IMR-90 (cell line): ENCODE measurements at regions not wholly inside any gene's neighbourhood (a gene's known extent, or its start where the extent isn't known, plus 50 kb on each side); places are given as distances from the start of the nearest gene placed in this dataset.

Source experiments
- ATAC-seq: fragments of 200-7000 bp; cut with Tn5 transposase; 2 replicates; pipeline ENCODE4 v1.9.1; 2020; ENCODE audit warnings: low read depth, mild to moderate bottlenecking, moderate library complexity
- BruUV-seq: library from RNA; stranded (reverse); fragments of 400-500 nt; replicated peaks from 2 replicates; lab custom pipeline; 2021; lab: Mats Ljungman, UMichigan
- CTCF ChIA-PET: fragments of 300-600 bp; formaldehyde crosslinking; extraction: SDS; loops from one replicate; lab custom pipeline; 2021; ENCODE audit warnings: antibody characterized with exemption; lab: Yijun Ruan, JAX
- POLR2A ChIA-PET: fragments of 300-600 bp; sonication (Branson Sonifier 250); formaldehyde crosslinking; loops from one replicate; lab custom pipeline; 2022; ENCODE audit warnings: antibody characterized with exemption; ENCODE audit not compliant: unreplicated experiment; lab: Charles Lee
- DNase-seq: peaks from one replicate; pipeline ENCODE4 v3.0.0; 2013
- H2AFZ ChIP-seq: replicated peaks from 2 replicates; pipeline ENCODE3; 2013; ENCODE audit warnings: low read length, mild to moderate bottlenecking; ENCODE audit not compliant: poor library complexity
- H2AK5ac ChIP-seq: 2 replicates; pipeline ENCODE4 v1.6.1; 2013; ENCODE audit warnings: low read depth, low read length, inconsistent platforms
- H2AK9ac ChIP-seq: replicated peaks from 2 replicates; pipeline ENCODE3; 2013; ENCODE audit warnings: mild to moderate bottlenecking, low read depth, low read length, moderate library complexity; ENCODE audit not compliant: poor library complexity
- H2BK120ac ChIP-seq: 2 replicates; pipeline ENCODE4 v1.6.1; 2013; ENCODE audit warnings: low read depth, low read length, inconsistent platforms
- H2BK15ac ChIP-seq: 3 replicates; pipeline ENCODE4 v1.6.1; 2013; ENCODE audit warnings: low read depth, low read length, inconsistent platforms
- H2BK20ac ChIP-seq: 2 replicates; pipeline ENCODE4 v1.6.1; 2013; ENCODE audit warnings: low read depth, mild to moderate bottlenecking, inconsistent platforms, low read length, moderate library complexity
- H2BK5ac ChIP-seq: 2 replicates; pipeline ENCODE4 v1.6.1; 2013; ENCODE audit warnings: mild to moderate bottlenecking, low read depth, low read length, inconsistent platforms; ENCODE audit not compliant: poor library complexity, severe bottlenecking
- H3K14ac ChIP-seq: replicated peaks from 2 replicates; pipeline ENCODE4 v1.6.1; 2013; ENCODE audit warnings: low read depth, low read length, inconsistent platforms
- H3K18ac ChIP-seq: 2 replicates; pipeline ENCODE4 v1.6.1; 2013; ENCODE audit warnings: low read depth, low read length, control low read depth
- H3K23ac ChIP-seq: 2 replicates; pipeline ENCODE4 v1.6.1; 2013; ENCODE audit warnings: low read depth, low read length, inconsistent platforms
- H3K27ac ChIP-seq: 2 replicates; pipeline ENCODE4 v1.5.1; 2013; ENCODE audit warnings: mild to moderate bottlenecking, control low read depth, low read length; ENCODE audit not compliant: insufficient read depth
- H3K27me3 ChIP-seq: 2 replicates; pipeline ENCODE4 v1.6.1; 2013; ENCODE audit warnings: low read length; ENCODE audit not compliant: control insufficient read depth, insufficient read depth
- H3K36me3 ChIP-seq: 2 replicates; pipeline ENCODE4 v1.6.1; 2013; ENCODE audit warnings: low read length, mixed read lengths; ENCODE audit not compliant: control insufficient read depth, insufficient read depth
- H3K4ac ChIP-seq: 2 replicates; pipeline ENCODE4 v1.6.1; 2013; ENCODE audit warnings: low read depth, low read length, inconsistent platforms
- H3K4me1 ChIP-seq: 2 replicates; pipeline ENCODE4 v1.6.1; 2013; ENCODE audit warnings: low read length, mixed read lengths; ENCODE audit not compliant: control insufficient read depth, insufficient read depth
- H3K4me2 ChIP-seq: 2 replicates; pipeline ENCODE4 v1.6.1; 2013; ENCODE audit warnings: low read depth, mild to moderate bottlenecking, control low read depth, low read length, moderate library complexity
- H3K4me3 ChIP-seq: 2 replicates; pipeline ENCODE4 v1.5.1; 2013; ENCODE audit warnings: low read depth, mild to moderate bottlenecking, control low read depth, low read length, moderate library complexity; ENCODE audit not compliant: insufficient read depth
- H3K56ac ChIP-seq: 2 replicates; pipeline ENCODE4 v1.6.1; 2013; ENCODE audit warnings: low read length, inconsistent platforms; ENCODE audit not compliant: insufficient read depth; ENCODE audit errors: extremely low read depth
- H3K79me1 ChIP-seq, 2 experiments: 2 replicates each; pipeline ENCODE4 v1.6.1; 2013; ENCODE audit warnings: low read length in 2 of 2, inconsistent platforms in 1 of 2, low read depth in 1 of 2
- H3K9ac ChIP-seq: 2 replicates; pipeline ENCODE4 v1.6.1; 2013; ENCODE audit warnings: low read depth, low read length, control low read depth
- H3K9me1 ChIP-seq: 2 replicates; pipeline ENCODE4 v1.6.1; 2013; ENCODE audit warnings: low read length, inconsistent platforms; ENCODE audit not compliant: insufficient read depth
- H3K9me3 ChIP-seq: 2 replicates; pipeline ENCODE4 v1.6.1; 2013; ENCODE audit warnings: low read length; ENCODE audit not compliant: control insufficient read depth, insufficient read depth
- H4K20me1 ChIP-seq: 2 replicates; pipeline ENCODE4 v1.6.1; 2013; ENCODE audit warnings: low read length, inconsistent platforms; ENCODE audit not compliant: insufficient read depth
- H4K5ac ChIP-seq: 2 replicates; pipeline ENCODE4 v1.6.1; 2013; ENCODE audit warnings: mild to moderate bottlenecking, low read depth, low read length, control low read depth
- H4K8ac ChIP-seq, 2 experiments: 2 replicates each; pipeline ENCODE4 v1.6.1; 2013; ENCODE audit warnings: low read depth in 2 of 2, low read length in 2 of 2, control low read depth in 1 of 2, inconsistent platforms in 1 of 2
- H4K91ac ChIP-seq: 2 replicates; pipeline ENCODE4 v1.6.1; 2013; ENCODE audit warnings: low read depth, low read length, inconsistent platforms; ENCODE audit not compliant: insufficient read depth
- BHLHE40 ChIP-seq: fragments of 150-350 bp; IDR thresholded peaks from 2 replicates; pipeline ENCODE4 v1.6.1; 2016; ENCODE audit warnings: mild to moderate bottlenecking, low read depth, low read length
- CEBPB ChIP-seq: IDR thresholded peaks from 2 replicates; pipeline ENCODE4 v1.6.1; 2012; ENCODE audit warnings: low read depth, low read length, improper control_type of control experiment
- CHD1 ChIP-seq: IDR thresholded peaks from 2 replicates; pipeline ENCODE4 v1.6.1; 2012; ENCODE audit warnings: low read depth, low read length, improper control_type of control experiment
- MAFK ChIP-seq: IDR thresholded peaks from 2 replicates; pipeline ENCODE4 v1.6.1; 2012; ENCODE audit warnings: low read depth, low read length, improper control_type of control experiment
- MAZ ChIP-seq: IDR thresholded peaks from 2 replicates; pipeline ENCODE4 v1.6.1; 2012; ENCODE audit warnings: low read depth, mild to moderate bottlenecking, low read length, improper control_type of control experiment, moderate library complexity, borderline replicate concordance
- RCOR1 ChIP-seq: IDR thresholded peaks from 2 replicates; pipeline ENCODE4 v1.6.1; 2012; ENCODE audit warnings: mild to moderate bottlenecking, low read length, improper control_type of control experiment; ENCODE audit not compliant: insufficient replicate concordance
- RFX5 ChIP-seq: IDR thresholded peaks from 2 replicates; pipeline ENCODE4 v1.8.0; 2012; ENCODE audit warnings: low read depth, mild to moderate bottlenecking, low read length, moderate library complexity
- SMC3 ChIP-seq: fragments of 150-350 bp; IDR thresholded peaks from 2 replicates; pipeline ENCODE4 v1.6.1; 2016; ENCODE audit warnings: low read depth, mild to moderate bottlenecking, antibody characterized with exemption, low read length, moderate library complexity
- USF2 ChIP-seq: fragments of 150-350 bp; IDR thresholded peaks from 2 replicates; pipeline ENCODE4 v1.6.1; 2017; ENCODE audit warnings: mild to moderate bottlenecking, antibody characterized with exemption, low read length, low read depth
- WGBS, 2 experiments: methylation state at CpG; one replicate each; pipeline versions ENCODE4 v1.1.5 to v1.1.7; 2013; ENCODE audit warnings: missing lambda C conversion rate in 2 of 2; ENCODE audit not compliant: insufficient read length in 1 of 2; ENCODE audit errors: extremely low coverage in 2 of 2; 5-methylcytosine and 5-hydroxymethylcytosine counted together
- dilution Hi-C: fragments of 300-500 bp; cut with HindIII; formaldehyde crosslinking; loops from one replicate; pipeline ENCODE4 v1.14.3; 2018; ENCODE audit warnings: low sequenced_read_pairs; ENCODE audit not compliant: unreplicated experiment
- in situ Hi-C: fragments of 300-500 bp; cut with MboI; formaldehyde crosslinking; loops from 3 replicates; pipeline ENCODE4 v1.14.3; 2019; ENCODE audit warnings: low sequenced_read_pairs, inconsistent platforms, mixed read lengths
- intact Hi-C: fragments of 100-400 bp; cut with micrococcal nuclease; formaldehyde crosslinking; loops from 2 replicates; pipeline ENCODE4 v1.10.0; 2022

GRCh38 chr9:89657295-89657694 lies 52.5 kb downstream of the GADD45G start:
- Histone ChIP-seq H3K4ac (no peak overlapping the region), H3K79me1 (no peaks in the 10 kb centered on the region), H3K4me2 (no peak overlapping the region), H3K9me1 (no peaks in the 10 kb centered on the region), H3K18ac (no peak overlapping the region), H4K5ac (no peak overlapping the region), H3K27ac (no peak overlapping the region), H2AK9ac (no peak overlapping the region), H3K9me3 (no peaks in the 10 kb centered on the region), H3K14ac (no peak overlapping the region), H3K4me1 (no peaks in the 10 kb centered on the region; the same call in 1 of the 2 replicates), H3K4me3 (no peak overlapping the region), H3K27me3 (peaks cover 5% of the 10 kb centered on the region; the same call in 1 of the 2 replicates), H2BK120ac (no peak overlapping the region), H2BK15ac (no peak overlapping the region), H3K23ac (no peak overlapping the region), H4K8ac (no peak overlapping the region), H2AFZ (no peak overlapping the region), H3K36me3 (no peaks in the 10 kb centered on the region), H3K9ac (no peak overlapping the region), H4K20me1 (no peaks in the 10 kb centered on the region), H2BK5ac (no peak overlapping the region), H4K91ac (no peak overlapping the region), H2AK5ac (no peak overlapping the region), H2BK20ac (no peak overlapping the region), H3K56ac (no peak overlapping the region)
- in situ Hi-C loops = no loop called here
- dilution Hi-C loops = no loop called here
- BruUV-seq = no TSS peak
- DNase-seq (no peak), ATAC-seq (no peak)
- TF ChIP-seq USF2 (no peak), CHD1 (no peak), RCOR1 (no peak), CEBPB (no peak), MAZ (no peak), SMC3 (no peak), BHLHE40 (no peak), RFX5 (no peak), MAFK (no peak)
- POLR2A ChIA-PET = no interaction called here
- CTCF ChIA-PET = no interaction called here
- intact Hi-C loops = no loop called here
- WGBS, 2 experiments = 75% methylated on average over 4 of the region's 5 CpGs; no CpG with 5 or more reads in 1 of the 2 experiments
